Suppressor macrophage treated with lipopolysaccharide for 1 hour (primary cell): ENCODE measurements at regions not wholly inside any gene's neighbourhood (a gene's known extent, or its start where the extent isn't known, plus 50 kb on each side); places are given as distances from the start of the nearest gene placed in this dataset.
"Not testable (repeated sequence)": the region's sequence is repeated elsewhere in the genome, so short reads cannot be mapped to it uniquely, and the experiment has no call there.

Source experiments
- DNase-seq, 3 donors: peaks; one replicate each; pipeline ENCODE4 v3.0.0-alpha.2; 2020 to 2022

DNA sequence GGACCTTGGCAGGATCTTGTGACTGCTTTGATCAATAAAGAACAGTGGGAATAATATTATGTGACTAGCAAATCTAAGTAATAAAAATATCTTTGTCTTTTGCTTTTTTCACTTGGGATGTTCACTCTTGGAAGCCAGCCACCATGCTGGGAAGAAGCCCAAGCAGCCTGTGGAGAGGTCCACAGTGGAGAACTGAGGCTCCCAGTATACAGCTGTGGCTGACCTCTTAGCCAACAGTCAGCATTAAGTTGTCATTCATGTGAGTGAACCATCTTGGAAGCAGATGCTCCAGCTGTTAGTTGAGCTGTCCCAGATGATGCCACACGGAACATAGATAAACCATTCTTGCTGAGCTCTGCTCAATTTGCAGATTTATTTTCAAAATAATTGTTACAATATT is 160.0 kb downstream of the OSR1 start:
- no peak for DNase-seq

DNA sequence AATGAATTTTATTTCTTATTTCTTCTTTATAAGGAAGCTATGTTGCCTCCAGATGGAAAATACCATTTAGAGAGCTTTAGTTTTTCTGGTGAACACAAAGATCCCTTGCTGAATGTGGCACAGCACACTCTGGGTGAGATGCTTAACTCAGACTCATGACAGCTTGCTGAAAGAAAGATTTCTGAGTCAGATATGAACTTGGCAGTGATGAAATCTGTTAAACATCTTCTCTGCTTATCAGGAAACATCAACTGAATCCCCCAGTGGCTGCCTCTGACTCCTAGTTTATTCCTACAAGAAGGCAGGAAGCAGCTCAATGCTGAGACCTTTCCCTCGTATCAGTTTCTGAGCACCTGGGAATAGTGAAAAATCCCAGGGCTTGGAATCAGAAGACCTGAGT is 162.8 kb downstream of the OSR1 start:
- DNase-seq: no peak

DNA sequence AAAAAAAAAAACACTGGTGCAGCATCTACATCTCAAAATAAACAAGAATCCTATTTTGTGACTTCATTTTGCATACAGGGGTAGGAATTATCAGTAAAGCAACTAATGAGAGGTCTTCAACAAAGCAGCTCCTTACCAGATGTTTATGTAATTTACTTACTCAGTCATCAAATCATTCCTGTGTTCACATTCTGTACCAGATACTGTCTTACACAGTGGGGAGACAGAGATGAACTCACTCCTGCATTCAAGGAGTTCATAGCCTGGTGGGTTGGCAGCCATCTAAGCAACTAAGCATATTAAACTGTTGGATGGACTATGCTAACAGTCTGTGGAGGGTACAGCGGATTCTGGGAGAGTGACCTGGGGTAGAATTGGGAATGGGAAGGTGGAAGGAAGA is 169.0 kb downstream of the OSR1 start:
- DNase-seq: no peak

DNA sequence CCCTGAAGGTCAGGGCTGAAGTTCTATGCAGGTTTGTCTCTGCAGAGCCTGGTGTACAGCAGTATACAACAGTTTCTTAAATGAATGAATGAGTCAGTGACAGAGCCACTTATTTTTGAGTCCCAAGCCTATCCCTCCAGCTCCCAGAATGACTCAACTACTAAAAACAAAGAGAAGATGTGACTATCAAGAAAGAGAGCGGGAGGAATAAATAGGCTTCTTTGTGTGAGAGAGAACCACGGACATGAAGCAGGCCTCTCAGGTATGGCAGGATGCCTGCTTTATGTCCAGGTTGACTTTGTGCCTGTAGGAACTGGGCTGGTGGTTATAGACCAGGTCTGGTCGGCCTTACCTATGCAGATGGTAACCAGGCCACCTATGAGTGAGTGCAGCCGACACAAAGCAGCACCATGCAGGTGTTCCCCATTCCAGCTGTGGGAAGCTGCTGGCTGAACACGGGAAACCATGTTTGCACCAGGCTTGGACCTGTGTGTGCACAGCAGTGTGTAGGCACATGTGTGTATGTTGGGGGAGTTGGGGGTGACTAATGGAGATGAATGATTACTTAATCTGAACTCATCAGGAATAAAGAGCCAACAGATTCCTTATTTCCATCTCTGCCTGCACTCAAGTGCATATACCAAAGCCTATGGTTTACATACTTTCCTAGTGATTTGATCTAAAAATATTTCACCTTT is 171.0 kb downstream of the OSR1 start:
- no peak for DNase-seq

DNA sequence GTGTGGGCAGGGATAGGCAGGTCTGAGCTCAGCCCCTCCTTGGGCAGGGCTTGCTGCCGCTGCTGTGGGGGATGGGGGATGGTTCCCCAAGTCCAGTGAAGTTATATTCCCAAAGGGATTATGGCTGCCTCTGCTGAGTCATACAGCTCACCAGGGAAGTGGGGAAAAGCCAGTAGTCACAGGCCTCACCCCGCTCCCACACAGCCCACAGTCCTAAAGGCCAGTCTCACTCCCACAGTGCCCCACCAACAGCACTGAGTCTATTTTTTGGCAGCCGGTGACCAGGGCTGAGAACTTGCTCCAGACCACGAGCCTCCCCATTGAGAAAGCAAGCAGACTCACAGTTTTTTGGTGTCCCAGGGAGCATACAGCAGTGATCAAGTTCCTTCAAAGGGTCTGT is 173.3 kb downstream of the OSR1 start:
- no peak for DNase-seq

DNA sequence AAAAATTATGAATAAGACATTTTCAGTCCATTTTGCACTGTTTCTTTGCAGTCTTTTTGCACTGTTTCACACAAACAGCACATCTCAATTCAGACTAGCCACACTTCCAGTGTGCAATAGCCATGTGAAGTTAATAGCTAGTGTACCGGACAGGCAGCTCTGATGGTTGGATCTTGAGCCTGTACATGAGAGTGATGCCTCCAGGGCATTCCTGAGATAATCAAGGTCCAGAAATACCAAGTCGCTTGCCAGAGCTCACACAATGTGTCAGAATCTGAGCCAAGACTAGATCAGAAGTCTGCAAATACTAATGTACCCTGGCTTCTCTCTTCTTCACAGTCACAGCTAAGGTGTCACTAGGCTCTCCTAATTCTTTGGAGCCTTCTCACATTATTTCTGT is 180.2 kb downstream of the OSR1 start:
- no peak for DNase-seq

DNA sequence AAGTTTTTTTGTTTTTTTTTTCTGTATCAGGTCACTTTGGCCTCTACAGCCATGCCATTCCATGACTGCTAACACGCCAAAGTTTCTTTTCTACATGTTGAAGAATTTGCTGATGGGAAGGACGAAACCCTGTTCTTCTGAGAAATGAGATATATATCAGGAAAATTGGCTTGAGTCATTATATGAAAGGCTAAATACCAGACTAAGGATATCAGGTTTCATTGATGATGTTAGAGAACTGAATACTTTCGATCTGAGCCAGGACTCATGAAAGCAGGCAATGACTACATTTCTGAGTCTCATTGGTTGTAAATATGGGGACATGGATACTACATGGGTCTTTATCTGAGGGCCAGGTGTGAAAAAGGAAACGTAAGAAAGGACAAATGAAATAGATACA is 181.4 kb downstream of the OSR1 start:
- DNase-seq: no peak

DNA sequence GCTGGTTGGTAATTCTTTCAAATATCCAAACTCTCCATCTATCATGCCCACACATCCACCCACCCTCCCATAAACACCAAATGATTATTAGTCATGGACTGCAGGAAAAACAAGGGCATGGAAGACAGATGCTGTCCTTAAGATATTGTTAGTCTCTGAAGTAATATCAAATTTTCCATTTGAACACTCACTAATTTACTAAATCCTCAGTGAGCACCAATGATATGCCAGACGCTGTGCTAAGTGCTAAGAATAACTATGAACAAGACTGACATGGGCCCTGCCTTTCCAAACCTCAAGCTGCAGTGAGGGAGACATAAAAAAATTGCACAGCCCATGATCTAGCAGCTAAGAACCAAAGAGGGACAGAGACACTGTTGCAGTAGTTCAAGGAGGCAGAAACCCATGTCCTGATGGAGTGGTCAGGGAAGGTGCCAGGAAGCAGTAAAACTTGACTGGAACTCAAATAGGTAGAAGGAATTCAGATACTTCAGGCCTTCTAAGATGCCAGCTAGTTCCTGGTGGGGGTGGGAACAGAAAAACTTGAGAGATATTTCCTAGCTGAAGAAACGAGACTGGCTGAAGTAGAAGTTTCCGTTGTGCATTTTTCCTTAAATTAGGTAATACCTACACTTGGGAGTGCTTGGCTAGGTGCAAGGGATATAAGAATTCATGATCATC is 182.1 kb downstream of the OSR1 start:
- DNase-seq: no peak

DNA sequence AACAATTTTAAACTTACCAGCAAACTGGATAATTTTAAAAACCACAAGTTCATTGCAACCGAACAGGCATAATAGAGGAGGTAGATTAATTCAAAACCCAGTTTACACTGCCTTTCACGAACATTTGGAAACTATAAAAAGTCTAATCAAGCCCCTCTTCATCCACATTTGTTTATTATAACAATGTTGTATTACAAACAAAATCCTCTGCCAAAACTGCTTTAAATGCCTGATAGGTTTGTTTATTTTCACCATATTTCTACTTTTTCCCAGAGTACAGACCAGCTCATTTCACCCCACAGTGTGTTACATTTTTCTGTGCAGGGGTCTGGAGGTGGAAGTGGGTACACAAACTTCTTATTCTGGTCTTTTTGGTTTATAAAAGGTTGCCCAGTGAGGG is 184.2 kb downstream of the OSR1 start:
- no peak for DNase-seq

DNA sequence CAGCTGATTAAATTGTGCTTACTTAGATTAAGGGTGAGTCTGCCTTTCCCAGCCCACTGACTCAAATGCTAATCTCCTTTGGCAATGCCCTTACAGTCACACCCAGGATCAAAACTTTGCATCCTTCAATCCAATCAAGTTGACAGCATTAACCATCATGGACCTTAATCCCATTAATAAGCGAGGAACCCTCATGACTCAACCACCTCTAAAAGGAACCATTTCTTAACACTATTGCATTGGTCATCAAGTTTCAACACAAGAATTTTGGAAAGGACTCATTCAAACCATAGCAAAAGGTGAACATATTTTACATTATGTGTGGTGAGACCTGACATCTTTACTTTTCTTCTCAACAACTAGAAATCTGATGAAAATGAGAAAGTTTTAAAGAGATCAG is 187.0 kb downstream of the OSR1 start:
- DNase-seq: no peak

DNA sequence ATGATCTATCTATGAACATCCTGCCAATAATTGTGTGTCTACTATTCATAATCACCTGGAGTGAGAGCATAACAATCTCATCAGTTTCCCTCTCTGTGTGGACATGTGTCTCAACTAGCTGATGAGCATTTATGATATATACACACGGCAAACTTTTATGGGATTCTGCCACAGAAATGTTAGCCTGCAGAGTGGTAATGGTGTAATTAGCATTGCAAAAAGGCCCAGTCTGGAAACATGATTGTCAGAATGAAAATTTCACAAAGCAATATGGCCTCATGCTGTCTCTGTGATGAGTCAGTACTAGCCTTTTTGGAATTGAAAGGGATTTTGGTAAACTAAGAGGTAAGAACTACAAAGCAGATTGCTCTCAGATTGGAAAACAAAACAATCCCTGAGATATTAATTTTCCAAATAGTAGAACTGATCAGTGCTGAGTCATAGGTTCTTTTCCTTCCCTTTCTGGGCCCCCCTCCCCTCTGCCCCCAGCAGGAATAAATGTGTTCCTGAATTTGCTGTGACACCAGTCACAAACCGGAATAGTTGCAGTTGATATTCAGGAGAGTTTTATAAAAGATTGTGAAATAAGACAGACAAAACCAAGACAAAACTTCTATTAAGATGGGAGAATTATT is 189.2 kb downstream of the OSR1 start:
- DNase-seq: no peak

DNA sequence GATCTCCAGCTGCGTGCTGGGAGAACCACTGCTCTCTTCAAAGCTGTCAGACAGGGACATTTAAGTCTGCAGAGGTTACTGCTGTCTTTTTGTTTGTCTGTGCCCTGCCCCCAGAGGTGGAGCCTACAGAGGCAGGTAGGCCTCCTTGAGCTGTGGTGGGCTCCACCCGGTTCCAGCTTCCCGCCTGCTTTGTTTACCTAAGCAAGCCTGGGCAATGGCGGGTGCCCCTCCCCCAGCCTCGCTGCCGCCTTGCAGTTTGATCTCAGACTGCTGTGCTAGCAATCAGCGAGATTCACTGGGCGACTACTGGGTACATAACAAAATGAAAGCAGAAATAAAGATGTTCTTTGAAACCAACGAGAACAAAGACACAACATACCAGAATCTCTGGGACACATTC is 194.3 kb downstream of the OSR1 start:
- DNase-seq: not testable (repeated sequence)

DNA sequence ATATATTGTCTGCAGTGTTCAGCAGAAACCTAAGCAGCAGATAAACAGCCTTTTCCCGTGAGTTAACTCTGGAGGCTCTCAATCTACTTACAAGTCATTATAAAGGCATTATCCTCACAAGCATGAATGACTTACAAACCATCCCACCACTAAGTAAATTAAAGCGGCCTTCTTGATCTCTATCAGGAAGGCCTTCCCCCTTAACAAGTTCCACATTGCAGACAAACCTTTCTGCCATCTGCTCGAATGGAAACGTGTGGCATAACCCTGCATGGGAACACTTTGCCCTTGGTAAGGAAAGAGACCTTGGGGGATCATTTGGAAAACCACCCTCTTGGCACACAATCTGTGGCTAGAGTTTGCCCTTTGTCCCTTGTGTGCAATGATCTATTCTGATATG is 199.5 kb downstream of the OSR1 start:
- DNase-seq: no peak

DNA sequence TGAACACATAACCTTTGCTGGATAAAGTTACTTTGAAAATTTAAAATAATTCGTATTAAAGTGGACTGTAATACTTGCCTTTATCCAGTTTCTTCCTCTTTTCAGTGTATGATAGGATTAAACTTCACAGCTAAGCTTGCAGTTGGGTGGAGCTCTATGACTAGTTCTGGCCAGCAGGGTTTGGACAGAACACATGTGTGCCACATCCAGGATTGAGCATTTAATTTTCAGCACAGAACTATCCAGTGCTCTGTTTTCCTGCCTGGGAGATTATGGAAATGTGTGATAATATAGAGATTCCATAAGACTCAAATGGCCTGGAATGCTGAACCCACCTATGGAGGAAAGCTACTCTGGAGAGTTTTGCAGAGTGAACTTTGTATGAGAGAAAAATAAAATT is 200.2 kb downstream of the OSR1 start:
- DNase-seq: no peak

DNA sequence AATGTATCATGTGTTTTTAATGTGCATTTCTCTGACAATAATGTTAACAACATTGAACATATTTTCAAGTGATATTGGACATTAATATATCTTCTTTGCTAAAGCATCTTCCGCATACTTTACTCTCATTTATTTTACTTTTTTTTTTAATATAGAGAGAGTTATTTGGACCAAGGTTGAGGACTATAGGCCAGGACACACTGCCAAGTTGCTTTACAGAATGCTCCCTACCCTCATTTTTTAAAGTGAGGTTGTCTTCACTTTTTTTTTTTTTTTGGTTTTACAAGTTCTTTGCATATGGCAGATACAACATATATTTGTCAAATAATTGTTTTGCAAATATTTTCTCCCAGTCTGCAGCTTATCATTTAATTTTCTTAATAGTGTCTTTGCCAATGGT is 201.8 kb downstream of the OSR1 start:
- no peak for DNase-seq

DNA sequence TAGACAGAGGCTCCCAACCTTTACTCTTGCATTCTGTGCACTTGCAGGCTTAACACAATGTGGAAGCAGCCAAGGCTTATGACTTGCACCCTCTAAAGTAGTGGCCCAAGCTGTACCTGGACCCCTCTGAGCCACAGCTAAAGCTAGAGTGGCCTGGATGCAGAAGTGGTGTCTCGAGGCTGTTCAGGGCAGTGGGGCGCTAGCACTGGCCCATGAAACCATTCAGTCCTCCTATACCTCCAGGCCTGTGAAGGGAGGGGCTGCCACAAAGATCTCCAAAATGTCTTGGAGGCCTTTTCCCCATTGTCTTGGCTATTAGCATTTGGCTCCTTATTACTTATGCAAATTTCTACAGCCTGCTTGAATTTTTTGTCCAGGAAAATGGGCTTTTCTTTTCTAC is 207.7 kb downstream of the OSR1 start:
- DNase-seq: no peak

DNA sequence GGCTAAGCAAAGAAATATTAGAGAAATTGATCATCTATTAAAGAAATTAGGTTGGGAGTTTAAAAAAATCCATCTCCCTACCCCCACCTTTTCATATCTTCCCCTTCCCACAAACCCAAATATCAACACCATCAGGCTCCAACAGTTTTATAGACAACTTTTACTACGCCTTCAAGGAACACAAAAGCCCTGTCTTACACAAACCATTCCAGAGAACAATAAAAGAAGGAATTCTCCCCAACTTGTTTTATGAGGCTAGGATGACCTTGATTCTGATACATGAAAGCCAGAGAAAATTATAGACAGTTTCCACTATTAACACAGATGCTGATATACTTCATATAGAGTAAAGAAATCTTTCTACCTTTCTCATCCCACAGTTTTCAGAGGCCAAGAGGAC is 211.6 kb downstream of the OSR1 start:
- DNase-seq: no peak

DNA sequence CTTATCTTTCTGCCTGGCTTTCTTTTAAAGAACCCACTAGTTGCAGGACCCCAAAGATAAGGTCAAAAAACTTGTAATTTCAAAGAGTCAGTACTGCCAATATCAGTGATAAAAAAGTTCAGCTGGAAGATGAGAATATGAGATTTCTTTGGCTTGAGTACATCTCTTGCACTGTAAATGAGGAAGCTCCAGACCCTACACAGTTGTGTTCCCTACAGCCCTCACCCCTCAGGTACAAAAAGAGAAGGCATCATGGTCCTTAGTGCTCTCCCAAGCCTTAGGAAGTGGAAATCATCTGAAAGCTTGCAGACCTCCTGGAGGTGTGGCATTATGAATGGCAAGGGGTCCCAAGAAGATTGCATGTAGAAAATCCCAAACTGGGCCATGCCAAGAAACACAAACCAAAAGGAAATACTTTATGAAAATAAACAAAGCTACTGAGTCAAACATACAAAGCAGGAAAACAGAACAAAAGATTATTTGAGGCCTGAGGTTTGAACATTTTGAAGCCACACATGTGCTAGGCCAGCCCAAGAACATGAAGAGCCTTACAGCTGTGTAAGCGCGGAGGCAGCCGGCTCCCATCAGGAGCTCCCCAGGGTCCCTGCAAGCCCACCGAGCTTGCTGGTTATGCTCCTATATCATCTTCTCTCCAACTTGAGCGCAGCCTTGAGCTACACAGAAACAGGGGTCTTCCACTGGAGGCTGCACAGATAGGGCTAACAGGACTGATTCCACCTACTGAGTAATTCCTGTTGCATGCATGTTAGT is 217.0 kb downstream of the OSR1 start:
- DNase-seq: no peak

DNA sequence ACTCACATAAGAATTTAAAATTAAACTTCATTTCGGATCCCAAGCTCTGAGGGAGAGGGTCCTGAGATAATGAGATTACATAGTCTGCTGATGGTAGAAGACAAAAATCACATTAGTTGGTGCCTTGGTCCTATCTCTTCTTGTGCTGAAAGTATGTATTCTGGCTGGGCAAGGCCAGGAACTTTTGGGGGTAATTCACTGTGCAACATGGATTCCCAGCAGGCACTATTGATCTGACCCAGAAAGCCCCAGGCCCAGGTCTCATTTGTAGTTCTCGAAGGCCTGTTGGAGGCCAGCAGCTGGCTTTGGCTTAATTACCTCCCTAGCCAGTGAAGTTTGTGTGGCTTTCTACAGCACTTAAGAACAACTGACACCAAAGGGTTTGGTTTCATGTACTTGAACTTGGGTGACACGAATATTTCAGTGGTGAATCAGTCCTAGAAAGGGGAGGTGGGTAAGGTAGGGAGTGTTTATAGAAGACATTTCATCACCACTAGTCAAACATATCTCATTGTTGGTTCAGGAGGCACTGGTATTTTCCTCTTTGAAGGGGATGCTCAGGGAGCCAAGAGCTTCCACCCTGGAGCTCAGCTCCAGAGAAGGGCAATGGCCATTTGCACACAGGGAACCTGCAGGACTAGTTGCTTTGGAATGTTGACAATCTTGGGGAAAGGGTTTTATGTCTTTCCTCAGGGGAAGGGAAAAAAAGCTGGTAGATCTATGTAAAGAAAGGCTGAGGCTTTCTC is 217.8 kb downstream of the OSR1 start:
- DNase-seq: no peak

DNA sequence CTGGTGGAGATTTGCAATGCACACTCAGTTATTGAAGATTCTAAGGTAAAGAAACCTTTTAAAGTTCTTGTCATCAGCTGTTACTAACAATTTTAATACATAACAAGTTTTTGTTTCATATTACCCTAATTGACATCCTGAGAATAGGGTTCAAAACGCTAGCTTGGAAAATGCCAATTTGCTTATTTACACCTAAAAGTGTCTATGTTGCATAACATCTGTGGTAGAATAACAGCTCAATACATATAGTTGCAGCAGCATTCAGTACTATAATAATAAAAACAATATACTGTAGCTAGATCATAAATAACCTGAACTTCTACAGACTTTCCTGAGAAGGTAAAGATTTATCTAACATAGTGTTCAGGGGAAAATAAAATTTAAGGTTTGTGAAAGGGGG is 219.0 kb downstream of the OSR1 start:
- DNase-seq: no peak

DNA sequence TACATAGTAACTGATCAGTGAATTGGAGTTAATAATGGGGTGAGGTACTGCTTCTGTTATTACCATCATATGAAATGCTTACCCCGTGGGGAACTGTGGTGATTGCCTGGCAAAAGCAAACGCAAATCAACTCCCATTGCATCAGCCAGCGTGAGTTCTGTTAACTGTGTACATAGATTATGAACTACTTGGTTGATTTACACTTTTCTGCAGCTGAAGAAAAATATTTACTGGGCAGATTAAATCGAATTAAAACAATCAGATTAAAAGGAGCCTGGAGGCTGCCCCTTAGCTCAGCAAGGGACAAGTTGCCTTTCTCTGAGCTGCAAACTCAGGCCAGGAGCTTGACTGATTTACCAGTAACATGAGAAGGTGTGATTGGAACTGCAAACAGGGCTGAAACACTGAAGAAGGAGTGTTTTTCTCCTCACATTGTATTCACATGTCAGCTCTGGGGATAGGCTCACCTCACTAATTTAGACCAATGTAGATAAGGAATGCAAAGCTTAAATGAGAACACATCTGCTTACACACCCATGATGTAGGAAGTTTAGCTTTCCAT is 220.1 kb downstream of the OSR1 start:
- DNase-seq: no peak

DNA sequence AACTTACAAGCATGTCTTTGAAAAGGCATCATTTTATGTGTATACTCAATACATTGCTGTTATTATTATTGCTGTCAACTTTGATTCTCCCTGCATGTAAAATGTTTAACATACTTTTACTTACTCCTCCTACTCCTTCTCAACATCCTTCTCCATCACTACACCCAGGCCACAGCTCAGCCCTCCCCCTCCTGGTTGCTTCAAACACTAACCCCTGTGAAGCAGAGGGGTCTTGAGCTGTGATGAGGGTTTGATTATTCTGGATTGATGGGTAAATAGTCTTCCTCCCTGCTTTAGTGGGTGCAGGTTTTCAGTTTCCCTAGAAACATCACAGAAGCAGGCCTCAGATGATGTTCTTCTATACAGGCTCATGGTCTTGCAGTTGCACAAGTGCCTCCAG is 221.0 kb downstream of the OSR1 start:
- DNase-seq: no peak

DNA sequence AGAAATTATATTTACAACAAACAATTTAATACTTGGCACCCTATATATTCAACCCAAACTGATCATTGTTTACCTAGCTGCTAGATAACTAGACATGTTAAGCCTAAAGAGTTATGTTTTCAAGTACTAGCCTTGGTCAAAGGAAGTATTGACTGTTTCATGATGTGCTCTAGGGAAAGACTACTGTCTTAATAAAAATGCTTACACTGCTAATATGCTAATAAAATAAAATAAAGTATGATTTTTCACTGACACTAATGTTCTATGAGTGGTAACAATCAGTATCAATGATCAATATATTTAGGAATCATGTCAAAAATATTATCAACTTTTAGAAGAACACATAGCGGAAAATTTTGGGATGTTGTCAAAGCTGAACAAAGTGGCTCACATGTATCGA is 225.5 kb downstream of the OSR1 start:
- DNase-seq: no peak
